ENCODE measurements at regions not wholly inside any gene's neighbourhood (a gene's known extent, or its start where the extent isn't known, plus 50 kb on each side); places are given as distances from the start of the nearest gene placed in this dataset.
"Not testable (repeated sequence)": the region's sequence is repeated elsewhere in the genome, so short reads cannot be mapped to it uniquely, and the experiment has no call there.

GRCh38 chr14:37711831-37712475, 116.5 kb downstream of the TTC6 start:
- TF ChIP-seq CTCF (IDR thresholded peaks at IDR 0.05): no peak
- no peak for TF ChIP-seq TCF7L2 (IDR thresholded peaks at IDR 0.05; ENCODE audit: low read depth, low read length)
- no peak for TF ChIP-seq REST (IDR thresholded peaks at IDR 0.05; ENCODE audit: insufficient read depth in 1 of 2, low read depth in 2 of 2, low read length in 1 of 2)
- TF ChIP-seq POLR2AphosphoS5 (IDR thresholded peaks at IDR 0.05; ENCODE audit: low read depth, low read length): no peak
- TF ChIP-seq SIN3A (IDR thresholded peaks at IDR 0.05; ENCODE audit: borderline replicate concordance, insufficient read depth, low read depth, low read length): no peak
- H3K36me3 ChIP-seq (ENCODE audit: control insufficient read depth, insufficient read depth, low read length): no peaks in the 10 kb centered on the region
- ChIA-PET POLR2A (no interaction called here), CTCF (interaction anchor here (0.6 kb wide), 1 partner anchor 163 kb away, joined by 5 read pairs; no protein-coding TSS in a partner anchor)
- in situ Hi-C loops (cut with HindIII; ENCODE audit: low pct_unique_long_range_greater_than_20kb, low sequenced_read_pairs) (no loop called here), intact Hi-C loops (cut with micrococcal nuclease; ENCODE audit: unreplicated experiment) (no loop called here)
- DNase-seq (ENCODE audit: low read depth, low spot score): no peak
- no peaks in the 10 kb centered on the region for H3K27me3 ChIP-seq (ENCODE audit: control insufficient read depth, insufficient read depth, low read length)
- H3K27ac ChIP-seq (ENCODE audit: low read length): no peak overlapping the region
- no TSS peak for BruUV-seq (replicated peaks)
- no peaks in the 10 kb centered on the region for H3K4me1 ChIP-seq (ENCODE audit: control insufficient read depth, insufficient read depth, low read length)
- no peaks in the 10 kb centered on the region for H3K9me3 ChIP-seq (ENCODE audit: control insufficient read depth, insufficient read depth, low read depth, low read length)
- H3K4me3 ChIP-seq (ENCODE audit: low read depth in 2 of 2, low read length in 2 of 2): no peak overlapping the region
- ATAC-seq: no peak

GRCh38 chr14:37712476-37712860, 117.0 kb downstream of the TTC6 start:
- H3K27me3 ChIP-seq (ENCODE audit: control insufficient read depth, insufficient read depth, low read length); BruUV-seq (replicated peaks); POLR2A ChIA-PET; ATAC-seq; DNase-seq (ENCODE audit: low read depth, low spot score); H3K4me1 ChIP-seq (ENCODE audit: control insufficient read depth, insufficient read depth, low read length); H3K36me3 ChIP-seq (ENCODE audit: control insufficient read depth, insufficient read depth, low read length); intact Hi-C loops (cut with micrococcal nuclease; ENCODE audit: unreplicated experiment); H3K9me3 ChIP-seq (ENCODE audit: control insufficient read depth, insufficient read depth, low read depth, low read length); in situ Hi-C loops (cut with HindIII; ENCODE audit: low pct_unique_long_range_greater_than_20kb, low sequenced_read_pairs); H3K4me3 ChIP-seq (ENCODE audit: low read depth in 2 of 2, low read length in 2 of 2); H3K27ac ChIP-seq (ENCODE audit: low read length): not testable (repeated sequence)
- CTCF ChIA-PET: interaction anchor here (0.6 kb wide), 1 partner anchor 162 kb away, joined by 5 read pairs; no protein-coding TSS in a partner anchor

GRCh38 chr14:37712976-37713431, 117.6 kb downstream of the TTC6 start:
- no peaks in the 10 kb centered on the region for H3K27me3 ChIP-seq (ENCODE audit: control insufficient read depth, insufficient read depth, low read length)
- no peaks in the 10 kb centered on the region for H3K9me3 ChIP-seq (ENCODE audit: control insufficient read depth, insufficient read depth, low read depth, low read length)
- no peaks in the 10 kb centered on the region for H3K4me1 ChIP-seq (ENCODE audit: control insufficient read depth, insufficient read depth, low read length)
- no peaks in the 10 kb centered on the region for H3K36me3 ChIP-seq (ENCODE audit: control insufficient read depth, insufficient read depth, low read length)
- CTCF ChIA-PET: no interaction called here
- ATAC-seq (no peak), DNase-seq (ENCODE audit: low read depth, low spot score) (no peak)
- intact Hi-C loops (cut with micrococcal nuclease; ENCODE audit: unreplicated experiment): no loop called here
- BruUV-seq (replicated peaks): no TSS peak
- H3K4me3 ChIP-seq (ENCODE audit: low read depth in 2 of 2, low read length in 2 of 2): no peak overlapping the region
- in situ Hi-C loops (cut with HindIII; ENCODE audit: low pct_unique_long_range_greater_than_20kb, low sequenced_read_pairs): no loop called here
- TF ChIP-seq CTCF (IDR thresholded peaks at IDR 0.05): no peak
- TF ChIP-seq POLR2AphosphoS5 (IDR thresholded peaks at IDR 0.05; ENCODE audit: low read depth, low read length): no peak
- no peak for TF ChIP-seq TCF7L2 (IDR thresholded peaks at IDR 0.05; ENCODE audit: low read depth, low read length)
- no peak for TF ChIP-seq REST (IDR thresholded peaks at IDR 0.05; ENCODE audit: insufficient read depth in 1 of 2, low read depth in 2 of 2, low read length in 1 of 2)
- TF ChIP-seq SIN3A (IDR thresholded peaks at IDR 0.05; ENCODE audit: borderline replicate concordance, insufficient read depth, low read depth, low read length): no peak
- POLR2A ChIA-PET: no interaction called here
- H3K27ac ChIP-seq (ENCODE audit: low read length): no peak overlapping the region
